BLaER1 treated with 17β-estradiol and CSF1 and Interleukin-3, amounts not matched to agents 10 nM and 100 nM (cell line): ENCODE measurements at regions not wholly inside any gene's neighbourhood (a gene's known extent, or its start where the extent isn't known, plus 50 kb on each side); places are given as distances from the start of the nearest gene placed in this dataset.

Source experiments
- H3K27ac ChIP-seq, 11 experiments: shearing (Covaris generic); formaldehyde crosslinking; 2 replicates each; pipeline ENCODE4 v1.8.1; 2022
- H3K27me3 ChIP-seq, 11 experiments: shearing (Covaris generic); formaldehyde crosslinking; 2 replicates each; pipeline ENCODE4 v1.8.1; 2022
- H3K36me3 ChIP-seq, 11 experiments: shearing (Covaris generic); formaldehyde crosslinking; 2 replicates each; pipeline ENCODE4 v1.8.1; 2022
- H3K4me1 ChIP-seq, 10 experiments: shearing (Covaris generic); formaldehyde crosslinking; 2 replicates each; pipeline ENCODE4 v1.8.1; 2022
- H3K4me2 ChIP-seq, 11 experiments: shearing (Covaris generic); formaldehyde crosslinking; 2 replicates each; pipeline ENCODE4 v1.8.1; 2022
- H3K4me3 ChIP-seq, 10 experiments: shearing (Covaris generic); formaldehyde crosslinking; 2 replicates each; pipeline ENCODE4 v1.8.1; 2022
- H3K9ac ChIP-seq, 11 experiments: shearing (Covaris generic); formaldehyde crosslinking; 2 replicates each; pipeline ENCODE4 v1.8.1; 2022
- H3K9me3 ChIP-seq, 11 experiments: shearing (Covaris generic); formaldehyde crosslinking; replicated peaks in 1 of 11; 2 replicates each; pipeline ENCODE4 v1.8.1; 2022
- H4K20me1 ChIP-seq, 11 experiments: shearing (Covaris generic); formaldehyde crosslinking; 2 replicates each; pipeline ENCODE4 v1.8.1; 2022
- Cebpa-rat ChIP-seq, 11 experiments: shearing (Covaris generic); IDR thresholded peaks; 2 replicates each; pipeline ENCODE4 v1.8.1; 2022

DNA sequence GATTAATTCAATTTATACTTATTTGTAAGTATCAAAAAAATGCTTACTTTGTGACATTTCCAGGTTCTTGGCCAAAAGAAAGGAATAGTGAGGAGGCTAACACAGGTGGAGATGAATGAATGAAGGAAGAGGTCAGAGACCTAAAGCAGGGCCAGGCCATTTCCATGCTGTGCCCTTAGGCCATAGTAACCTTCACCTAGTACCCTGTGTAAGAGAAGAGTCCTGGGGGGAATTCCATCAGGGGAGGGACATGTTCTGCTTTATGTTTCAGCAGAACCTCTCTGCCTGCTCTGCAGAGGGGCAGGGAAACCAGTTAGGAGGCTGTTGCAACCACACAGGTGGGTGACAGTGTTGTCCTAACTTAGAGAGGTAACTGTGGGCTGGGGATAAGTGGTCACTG is 204.2 kb upstream of the CDH20 start:
- Histone ChIP-seq H3K9ac (no peak overlapping the region), H3K9me3 (no peaks in the 10 kb centered on the region), H3K4me2 (no peak overlapping the region), H3K4me3 (no peak overlapping the region), H3K27me3 (no peaks in the 10 kb centered on the region), H3K27ac (no peak overlapping the region), H4K20me1 (no peaks in the 10 kb centered on the region), H3K36me3 (no peaks in the 10 kb centered on the region), H3K4me1 (no peaks in the 10 kb centered on the region)
- no peak for TF ChIP-seq Cebpa-rat (IDR thresholded peaks at IDR 0.05)

DNA sequence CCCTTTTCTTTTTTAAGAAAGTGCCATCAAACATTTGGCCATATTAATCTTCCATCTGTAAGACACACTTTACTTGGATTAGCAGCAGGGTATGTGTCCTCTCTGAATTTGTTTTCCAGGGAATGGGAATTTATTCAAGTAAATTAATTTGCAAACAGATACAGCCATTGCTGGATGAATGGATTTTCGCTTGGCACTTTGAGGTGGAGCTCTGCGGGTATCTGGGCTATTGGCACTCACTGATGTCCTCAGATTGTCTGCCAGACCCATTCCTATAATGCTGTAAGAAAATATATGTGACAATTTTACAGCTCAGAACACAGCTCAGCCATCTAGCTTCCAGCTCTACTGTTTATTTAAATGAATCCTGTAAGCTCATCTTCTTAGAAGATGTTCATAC is 201.2 kb upstream of the CDH20 start:
- no peak for TF ChIP-seq Cebpa-rat (IDR thresholded peaks at IDR 0.05)
- no peaks in the 10 kb centered on the region for H3K4me1 ChIP-seq
- H3K4me2 ChIP-seq: no peak overlapping the region

DNA sequence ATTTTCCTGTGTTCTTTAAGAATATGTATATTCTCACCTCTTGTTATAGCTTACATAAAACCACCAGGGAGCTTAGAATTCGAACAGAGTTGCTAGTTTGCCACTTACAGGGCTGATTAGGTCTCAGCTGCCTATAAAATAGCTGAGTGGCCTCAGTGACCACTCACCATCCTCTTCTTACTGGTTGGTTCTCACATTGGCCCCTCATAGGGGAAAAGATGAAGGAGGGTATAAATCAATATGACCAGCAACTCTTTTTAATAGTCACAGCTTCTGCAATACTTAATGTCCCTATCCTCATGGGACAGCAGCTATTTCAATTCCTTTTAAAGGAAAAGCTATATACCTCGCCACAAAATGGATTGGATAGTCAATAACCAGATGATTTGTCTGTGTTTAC is 199.4 kb upstream of the CDH20 start:
- Histone ChIP-seq H3K27me3 (no peaks in the 10 kb centered on the region), H3K4me3 (no peak overlapping the region), H3K4me2 (no peak overlapping the region), H3K9ac (no peak overlapping the region), H3K36me3 (no peaks in the 10 kb centered on the region), H3K4me1 (no peaks in the 10 kb centered on the region), H4K20me1 (no peaks in the 10 kb centered on the region), H3K27ac (no peak overlapping the region), H3K9me3 (no peaks in the 10 kb centered on the region)
- TF ChIP-seq Cebpa-rat (IDR thresholded peaks at IDR 0.05): no peak

More for the DNA sequence above, 201.2 kb upstream of the CDH20 start:
- no peak overlapping the region for H3K27ac ChIP-seq
- H3K9ac ChIP-seq: no peak overlapping the region
- no peaks in the 10 kb centered on the region for H3K27me3 ChIP-seq
- no peaks in the 10 kb centered on the region for H3K9me3 ChIP-seq
- no peak overlapping the region for H3K4me3 ChIP-seq
- no peaks in the 10 kb centered on the region for H3K36me3 ChIP-seq
- H4K20me1 ChIP-seq: no peaks in the 10 kb centered on the region

DNA sequence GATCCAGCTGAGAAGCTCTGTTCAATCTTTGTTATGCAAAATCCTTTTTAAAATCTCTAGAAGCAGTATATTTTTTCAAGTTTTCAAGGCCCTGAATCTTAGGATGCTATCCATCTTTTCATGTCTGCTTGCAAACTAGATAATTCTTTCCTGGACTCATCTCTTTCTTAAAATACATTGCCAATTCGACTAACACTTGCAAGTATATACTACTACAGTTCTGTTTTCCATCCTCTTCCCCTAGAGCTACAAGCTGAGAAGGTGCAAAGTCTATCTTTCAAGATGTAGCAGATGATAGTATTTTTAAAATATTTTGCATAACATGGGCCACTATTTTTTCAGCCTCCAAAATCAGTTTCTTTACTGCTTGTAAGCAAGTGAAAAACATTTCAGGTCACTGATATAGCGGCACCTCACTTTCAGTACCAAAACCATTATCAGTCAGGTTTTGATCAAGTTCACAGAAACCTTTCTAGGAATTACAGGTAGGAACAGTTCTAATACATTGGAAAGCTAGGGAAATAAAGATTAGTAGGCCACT is 196.4 kb upstream of the CDH20 start:
- Histone ChIP-seq H3K27ac (no peak overlapping the region), H3K9ac (no peak overlapping the region), H4K20me1 (no peaks in the 10 kb centered on the region), H3K27me3 (no peaks in the 10 kb centered on the region), H3K4me2 (no peak overlapping the region), H3K4me1 (no peaks in the 10 kb centered on the region), H3K9me3 (no peaks in the 10 kb centered on the region), H3K4me3 (no peak overlapping the region), H3K36me3 (no peaks in the 10 kb centered on the region)
- TF ChIP-seq Cebpa-rat (IDR thresholded peaks at IDR 0.05): no peak

DNA sequence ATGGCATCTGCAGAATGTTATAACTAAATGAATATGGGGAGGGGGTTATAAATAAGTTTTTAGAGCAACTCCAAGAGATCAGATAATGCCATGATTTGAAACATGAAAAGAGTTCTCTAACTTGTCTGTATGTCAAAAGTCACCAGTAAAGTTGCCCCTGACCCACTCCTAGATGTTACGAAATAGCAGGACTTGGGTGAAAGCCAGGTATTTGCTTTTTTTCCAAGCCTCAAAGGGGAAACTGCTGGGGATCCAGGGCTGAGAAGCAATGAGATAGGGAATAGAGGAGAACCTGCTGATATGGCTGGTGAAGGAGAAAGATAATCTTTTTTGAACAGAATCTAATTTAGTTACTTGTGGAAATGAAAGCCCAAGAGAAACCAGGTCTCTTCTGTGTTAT is 191.5 kb upstream of the CDH20 start:
- H3K27ac ChIP-seq: no peak overlapping the region

DNA sequence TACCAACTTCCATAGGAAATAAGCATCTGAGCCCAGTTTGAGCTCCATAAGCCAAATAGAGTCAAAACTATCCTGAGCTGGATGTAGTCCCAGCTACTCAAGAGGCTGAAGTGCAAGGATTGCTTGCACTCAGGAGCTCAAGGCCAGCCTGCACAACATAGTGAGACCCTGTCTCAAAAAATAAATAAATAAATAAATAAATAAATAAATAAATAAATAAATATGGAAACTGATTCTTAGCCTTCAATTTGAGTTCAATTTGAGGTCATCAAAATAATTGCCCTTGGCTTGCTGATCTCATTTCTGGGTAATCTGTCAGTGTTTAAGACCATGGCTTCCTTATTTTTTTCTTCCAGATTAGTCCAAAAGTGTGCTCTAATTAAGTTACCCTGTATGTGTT is 184.9 kb upstream of the CDH20 start:
- H4K20me1 ChIP-seq: no peaks in the 10 kb centered on the region
- no peaks in the 10 kb centered on the region for H3K4me1 ChIP-seq
- H3K9me3 ChIP-seq: peaks cover 0 to 23% (median 6%) of the 10 kb centered on the region in 11 experiments; a peak in 8 of 22 replicates
- H3K27ac ChIP-seq: no peak overlapping the region
- TF ChIP-seq Cebpa-rat (IDR thresholded peaks at IDR 0.05): no peak
- H3K9ac ChIP-seq: no peak overlapping the region
- H3K27me3 ChIP-seq: no peaks in the 10 kb centered on the region
- no peak overlapping the region for H3K4me3 ChIP-seq
- H3K4me2 ChIP-seq: no peak overlapping the region
- H3K36me3 ChIP-seq: no peaks in the 10 kb centered on the region

More for the DNA sequence above, 191.5 kb upstream of the CDH20 start:
- Histone ChIP-seq H3K36me3 (no peaks in the 10 kb centered on the region), H3K9ac (no peak overlapping the region), H3K9me3 (peaks cover 0 to 3% (median 0%) of the 10 kb centered on the region in 11 experiments; a peak in 2 of 22 replicates), H3K4me2 (no peak overlapping the region), H3K4me1 (no peaks in the 10 kb centered on the region), H3K4me3 (no peak overlapping the region), H4K20me1 (no peaks in the 10 kb centered on the region), H3K27me3 (no peaks in the 10 kb centered on the region)
- TF ChIP-seq Cebpa-rat (IDR thresholded peaks at IDR 0.05): peak in 3 of 11 experiments; percentile 11 to 56 (median 26); a peak in 2 of 22 replicates

DNA sequence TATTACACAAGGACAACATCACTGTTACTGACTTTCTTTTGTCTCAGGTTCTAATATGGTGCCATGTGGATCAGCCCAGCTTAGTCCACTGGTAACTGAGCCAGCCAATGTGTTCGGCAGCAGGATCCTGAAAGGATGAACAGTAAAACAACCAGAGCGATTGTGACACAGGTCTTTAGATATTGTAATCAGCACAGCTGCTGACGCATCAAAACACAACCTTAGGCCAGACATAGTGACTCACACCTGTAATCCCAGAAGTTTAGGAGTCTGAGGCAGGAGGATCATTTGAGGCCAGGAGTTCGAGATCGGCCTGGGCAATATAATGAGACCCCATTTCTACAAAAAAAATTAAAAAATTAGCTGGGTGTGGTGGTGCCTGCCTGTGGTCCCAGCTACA is 183.4 kb upstream of the CDH20 start:
- no peaks in the 10 kb centered on the region for H3K4me1 ChIP-seq
- H4K20me1 ChIP-seq: no peaks in the 10 kb centered on the region
- no peak overlapping the region for H3K4me3 ChIP-seq
- no peak overlapping the region for H3K4me2 ChIP-seq
- H3K27me3 ChIP-seq: no peaks in the 10 kb centered on the region
- no peak overlapping the region for H3K9ac ChIP-seq
- peaks cover 0 to 23% (median 6%) of the 10 kb centered on the region in 11 experiments; a peak in 8 of 22 replicates for H3K9me3 ChIP-seq
- no peaks in the 10 kb centered on the region for H3K36me3 ChIP-seq
- no peak for TF ChIP-seq Cebpa-rat (IDR thresholded peaks at IDR 0.05)
- no peak overlapping the region for H3K27ac ChIP-seq

DNA sequence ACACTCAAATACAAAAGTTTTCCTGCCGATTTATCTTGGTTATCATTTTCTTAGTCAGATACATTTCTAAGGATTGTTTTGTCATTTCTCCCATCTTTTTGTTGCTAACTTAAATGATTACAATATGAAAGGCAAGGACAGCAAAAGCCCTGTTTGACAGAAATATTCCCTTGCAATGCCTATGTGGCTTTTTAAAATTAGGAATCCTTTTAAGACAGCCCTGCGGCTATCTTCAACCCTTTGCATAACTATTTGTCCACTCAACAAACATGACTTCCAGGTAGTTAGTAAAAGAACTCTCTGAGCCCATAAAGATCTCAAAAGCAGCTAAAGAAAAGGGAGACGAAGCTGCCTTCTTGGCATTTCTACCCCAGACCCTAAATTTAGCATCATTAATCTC is 179.7 kb upstream of the CDH20 start:
- no peak overlapping the region for H3K9ac ChIP-seq
- H3K27me3 ChIP-seq: no peaks in the 10 kb centered on the region
- H3K4me1 ChIP-seq: no peaks in the 10 kb centered on the region
- no peaks in the 10 kb centered on the region for H3K36me3 ChIP-seq
- 0 out of 22 replicates have a peak, but pooled peaks cover 0 to 1% (median 0%) of the 10 kb centered on the region in 11 experiments for H3K9me3 ChIP-seq
- no peak overlapping the region for H3K4me3 ChIP-seq
- H3K4me2 ChIP-seq: no peak overlapping the region
- no peak for TF ChIP-seq Cebpa-rat (IDR thresholded peaks at IDR 0.05)
- H3K27ac ChIP-seq: no peak overlapping the region
- H4K20me1 ChIP-seq: no peaks in the 10 kb centered on the region

DNA sequence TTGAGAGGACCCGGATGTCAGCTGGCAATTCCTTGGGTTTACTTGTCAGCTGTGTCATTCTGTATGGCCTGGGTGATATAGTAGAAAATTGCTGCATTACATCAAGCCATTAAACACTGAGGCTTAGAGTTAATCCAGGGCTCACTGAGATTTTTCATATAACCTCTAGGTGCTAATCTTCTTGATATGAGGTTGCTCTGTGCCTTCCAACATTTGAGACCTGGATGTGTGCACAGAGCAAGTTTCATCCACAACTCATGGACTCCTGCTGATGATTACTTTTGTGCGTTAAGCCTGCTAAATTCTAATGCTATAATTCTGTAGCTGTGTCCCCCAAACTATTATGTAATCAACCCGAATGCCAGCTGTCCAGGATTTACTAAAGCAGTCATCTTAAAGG is 178.4 kb upstream of the CDH20 start:
- Histone ChIP-seq H3K9ac (no peak overlapping the region), H3K36me3 (no peaks in the 10 kb centered on the region), H3K9me3 (no peaks in the 10 kb centered on the region), H3K4me2 (no peak overlapping the region), H3K27ac (no peak overlapping the region), H3K4me1 (no peaks in the 10 kb centered on the region), H3K27me3 (no peaks in the 10 kb centered on the region), H4K20me1 (no peaks in the 10 kb centered on the region), H3K4me3 (no peak overlapping the region)
- no peak for TF ChIP-seq Cebpa-rat (IDR thresholded peaks at IDR 0.05)

DNA sequence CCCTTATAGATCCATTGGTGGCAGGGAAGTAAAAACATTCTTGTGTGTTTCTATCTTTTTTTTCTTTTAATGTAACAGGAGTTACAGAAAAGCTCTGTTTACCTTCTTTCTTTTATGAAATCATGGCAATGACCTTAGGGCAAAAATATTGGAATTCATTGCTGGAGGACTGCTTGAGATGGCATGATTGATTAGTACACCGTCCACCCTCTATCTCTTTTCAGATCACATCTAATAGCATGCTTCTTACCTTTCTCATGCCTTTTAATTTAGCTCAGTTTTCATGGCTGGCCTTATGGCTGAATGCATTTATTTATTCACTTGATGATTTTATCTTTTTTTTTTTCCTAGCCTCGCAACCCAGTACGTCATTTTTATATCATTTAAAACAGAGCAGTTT is 177.6 kb upstream of the CDH20 start:
- Histone ChIP-seq H3K9ac (no peak overlapping the region), H3K9me3 (no peaks in the 10 kb centered on the region), H3K27ac (no peak overlapping the region), H3K4me2 (no peak overlapping the region), H3K36me3 (no peaks in the 10 kb centered on the region), H4K20me1 (no peaks in the 10 kb centered on the region), H3K27me3 (no peaks in the 10 kb centered on the region), H3K4me1 (no peaks in the 10 kb centered on the region), H3K4me3 (no peak overlapping the region)
- no peak for TF ChIP-seq Cebpa-rat (IDR thresholded peaks at IDR 0.05)
